ENCODE measurements at regions not wholly inside any gene's neighbourhood (a gene's known extent, or its start where the extent isn't known, plus 50 kb on each side); places are given as distances from the start of the nearest gene placed in this dataset.

DNA sequence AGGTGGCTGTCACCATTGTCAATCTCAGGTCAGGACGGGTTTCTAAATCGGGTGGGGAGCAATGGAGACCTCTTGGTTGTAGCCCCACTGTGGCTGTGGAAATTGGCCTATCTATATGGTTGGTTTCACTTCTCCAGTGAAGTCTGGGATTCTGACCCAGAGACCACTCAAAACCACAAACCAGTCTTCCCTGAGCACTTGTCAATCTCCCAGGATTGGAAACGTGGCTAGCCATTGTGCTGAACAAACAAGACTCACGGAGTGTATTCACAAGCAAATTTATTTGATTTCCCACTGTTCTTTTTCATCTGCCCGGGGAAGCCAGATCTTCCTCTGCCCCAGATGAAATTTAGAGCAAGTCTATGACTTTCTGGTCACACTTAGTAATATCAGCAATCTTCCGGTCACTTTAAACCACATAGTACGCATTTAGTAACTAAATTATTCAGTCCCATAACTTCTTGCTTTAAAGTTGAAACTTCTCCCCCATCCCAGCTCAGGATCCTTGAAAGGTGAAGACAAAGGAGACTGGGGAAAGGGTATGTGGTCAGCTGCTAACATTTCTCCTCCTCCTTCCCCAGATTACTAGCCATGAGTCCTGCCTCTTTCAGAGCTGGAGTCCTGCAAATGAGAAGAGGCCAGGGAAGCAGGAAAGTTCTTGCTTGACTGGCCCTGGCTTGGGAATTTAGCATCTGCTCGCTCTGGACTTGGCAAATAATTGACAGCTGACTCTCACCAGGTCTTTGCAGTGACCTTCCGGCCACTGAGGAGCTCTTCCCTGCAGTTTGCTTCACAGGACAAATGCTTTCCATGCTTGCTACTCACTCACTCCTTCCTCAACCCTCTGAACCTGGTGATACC lies 123.2 kb upstream of the MAX start:
- no peak for DNase-seq

DNA sequence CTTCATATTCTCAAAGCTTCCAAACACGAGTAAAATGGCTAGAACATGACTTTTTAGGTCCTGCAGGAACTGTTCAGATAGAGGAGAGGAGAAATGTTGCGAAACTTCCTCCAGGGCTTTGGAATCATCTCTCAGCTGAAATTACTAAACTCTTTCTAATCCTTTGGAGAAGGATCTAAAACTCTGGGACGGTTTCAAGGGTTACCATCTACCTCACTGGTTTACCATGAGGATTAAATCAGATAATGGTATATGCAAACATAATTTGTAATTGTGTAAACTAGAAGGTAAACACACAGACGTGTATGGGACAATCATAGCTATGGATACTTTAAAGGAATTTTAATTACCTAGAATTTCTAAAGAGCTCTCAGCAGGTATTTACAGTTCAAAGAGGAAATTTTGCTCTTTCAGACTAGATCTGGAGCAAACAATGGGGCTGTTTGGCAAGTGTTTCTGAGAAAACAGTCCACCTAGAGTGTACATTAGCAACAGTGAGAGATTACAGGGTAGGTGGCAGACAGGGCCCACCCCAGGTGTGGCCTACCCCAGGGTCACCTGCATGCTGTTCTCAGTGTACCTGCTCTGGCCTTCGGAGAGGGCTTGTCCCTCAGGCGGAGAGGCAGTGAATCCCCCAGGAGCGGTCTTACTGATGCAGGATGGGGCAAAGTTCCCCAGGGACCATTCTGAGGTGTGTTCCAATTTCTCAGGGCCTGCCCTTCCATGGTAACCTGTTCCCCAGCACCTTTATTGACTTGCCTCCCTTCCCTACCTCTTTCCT lies 124.7 kb upstream of the MAX start:
- DNase-seq: no peak

DNA sequence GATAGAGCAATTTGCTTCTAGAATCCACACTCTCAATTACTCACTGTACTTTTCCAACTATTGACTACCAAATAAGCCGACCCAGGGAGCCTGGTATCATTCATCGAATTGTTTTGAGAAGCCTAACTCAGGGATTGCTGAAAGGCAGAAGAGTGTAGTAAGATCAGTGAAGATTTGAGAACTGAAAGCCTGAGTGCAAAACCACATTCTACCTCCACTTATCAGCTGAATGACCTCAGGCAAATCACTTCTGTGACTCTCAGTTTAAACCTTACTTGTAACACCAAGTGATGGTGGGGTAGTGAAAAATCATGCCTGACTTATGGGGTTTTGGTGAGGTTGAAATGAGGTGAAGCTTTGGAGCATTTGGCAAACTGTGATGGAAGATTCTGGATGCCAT lies 126.1 kb upstream of the MAX start:
- DNase-seq: no peak

DNA sequence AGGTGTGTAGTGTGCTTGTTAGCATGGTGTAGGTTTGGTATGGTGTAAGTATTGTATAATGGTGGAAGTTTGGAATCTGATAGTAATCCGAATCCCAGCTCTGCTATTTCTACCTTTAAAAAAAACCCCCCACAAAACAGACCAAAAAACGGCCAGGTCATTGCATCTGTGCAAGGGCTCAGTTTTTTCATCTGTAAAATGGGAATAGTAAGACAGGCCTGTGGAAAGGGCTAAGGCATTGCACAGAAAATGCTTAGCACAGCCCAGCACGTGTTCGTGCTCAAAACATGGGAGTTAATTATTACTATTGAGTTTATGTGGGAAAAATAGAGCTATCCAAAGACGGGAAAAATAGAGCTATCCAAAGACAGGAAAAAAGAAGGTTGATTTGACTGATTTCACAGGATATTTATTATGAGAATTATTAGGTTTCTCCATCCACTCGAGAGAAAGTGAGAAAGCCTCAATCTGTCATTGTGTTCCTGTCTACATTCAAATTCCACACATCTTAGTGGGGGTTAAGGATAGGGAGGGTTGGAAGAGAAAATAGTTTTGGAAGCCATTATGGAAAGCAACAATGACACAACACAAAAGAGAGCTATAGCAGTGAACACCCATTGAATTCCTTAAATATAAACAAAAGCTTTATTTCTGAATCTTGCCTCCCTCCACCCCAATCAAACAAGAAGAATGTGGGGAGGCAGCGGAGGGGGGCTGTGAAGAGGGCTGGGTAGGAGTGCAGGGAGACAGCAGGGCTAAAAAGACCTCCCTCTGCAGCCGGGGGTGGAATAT lies 126.8 kb upstream of the MAX start:
- DNase-seq: no peak

DNA sequence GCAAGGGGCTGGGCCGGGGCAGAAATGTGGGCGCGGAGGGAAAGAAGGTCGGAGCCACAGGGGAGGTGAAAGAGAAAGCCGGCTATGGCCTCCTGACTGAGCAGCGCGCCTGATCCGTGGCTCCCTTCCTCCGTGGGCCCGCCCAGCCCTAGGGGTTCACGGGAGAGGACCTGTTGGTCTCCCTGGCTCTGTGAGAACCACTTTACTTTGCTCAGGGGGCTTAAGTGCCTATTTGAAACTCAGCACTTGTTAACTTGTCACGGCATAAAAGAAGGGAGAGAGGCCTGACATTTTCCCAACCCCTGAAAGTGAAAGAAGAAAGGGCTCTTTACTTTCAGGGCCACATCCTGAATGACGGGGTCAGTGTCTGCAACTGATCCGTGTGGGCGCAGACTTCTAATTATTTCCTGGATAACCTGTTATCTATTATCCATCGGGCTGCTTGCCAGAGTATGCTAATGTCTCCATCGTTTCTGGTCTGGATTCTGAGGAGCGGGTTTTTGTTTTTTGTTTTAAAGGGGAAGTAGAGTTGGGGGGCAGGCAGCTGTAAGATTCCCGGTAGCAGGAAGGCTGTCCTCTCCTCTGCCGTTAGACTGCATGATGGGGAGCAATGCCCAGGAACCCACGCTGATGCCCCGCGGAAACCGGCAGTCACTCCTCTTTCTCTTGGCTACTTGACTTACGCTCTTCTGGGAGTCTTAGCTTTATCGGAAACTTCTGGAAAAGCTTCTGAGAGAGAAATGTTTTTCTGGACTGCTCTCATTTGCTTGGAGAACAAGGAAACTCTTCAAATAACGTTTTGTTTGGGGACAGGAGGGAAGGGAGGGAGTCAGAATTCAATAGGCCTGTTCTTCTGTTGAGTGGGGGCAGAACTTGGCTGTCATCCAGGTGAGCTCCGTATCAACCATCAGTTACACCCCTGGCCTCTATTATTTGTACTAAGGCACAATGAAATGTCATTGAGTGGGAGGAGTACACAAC lies 127.7 kb upstream of the MAX start:
- no peak for DNase-seq

DNA sequence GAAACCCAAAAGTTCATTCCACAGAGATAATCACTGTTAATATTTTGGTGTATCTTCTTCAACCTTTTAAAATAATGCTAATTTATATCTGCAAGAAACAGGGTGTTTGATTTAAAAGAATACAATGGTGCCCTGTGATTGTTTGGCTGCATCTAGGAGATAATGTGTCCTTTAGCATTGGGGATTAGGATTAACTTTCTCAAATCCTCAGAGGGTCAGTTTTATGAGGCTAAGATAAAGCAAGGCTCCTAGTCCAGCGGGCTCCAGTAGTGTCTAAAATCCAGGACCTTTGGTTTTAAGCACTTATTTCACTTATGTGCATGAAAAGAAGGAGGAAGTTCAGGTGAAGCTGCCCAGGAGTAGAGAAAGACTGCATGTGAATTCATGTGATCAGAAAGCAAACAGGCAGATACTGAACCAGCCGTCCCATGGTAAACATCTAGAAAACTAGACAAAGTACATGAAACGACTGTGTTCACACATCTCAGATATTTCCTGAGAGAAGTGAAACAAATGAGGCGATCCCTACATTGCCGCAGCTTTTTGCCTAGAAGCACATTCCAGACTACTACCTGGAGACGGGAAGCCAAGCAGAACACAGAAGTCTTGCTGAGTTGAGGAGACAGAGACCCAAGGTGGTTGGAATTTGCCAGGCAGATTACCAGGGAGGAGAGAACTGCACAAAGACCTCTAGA lies 129.1 kb upstream of the MAX start:
- DNase-seq: no peak

DNA sequence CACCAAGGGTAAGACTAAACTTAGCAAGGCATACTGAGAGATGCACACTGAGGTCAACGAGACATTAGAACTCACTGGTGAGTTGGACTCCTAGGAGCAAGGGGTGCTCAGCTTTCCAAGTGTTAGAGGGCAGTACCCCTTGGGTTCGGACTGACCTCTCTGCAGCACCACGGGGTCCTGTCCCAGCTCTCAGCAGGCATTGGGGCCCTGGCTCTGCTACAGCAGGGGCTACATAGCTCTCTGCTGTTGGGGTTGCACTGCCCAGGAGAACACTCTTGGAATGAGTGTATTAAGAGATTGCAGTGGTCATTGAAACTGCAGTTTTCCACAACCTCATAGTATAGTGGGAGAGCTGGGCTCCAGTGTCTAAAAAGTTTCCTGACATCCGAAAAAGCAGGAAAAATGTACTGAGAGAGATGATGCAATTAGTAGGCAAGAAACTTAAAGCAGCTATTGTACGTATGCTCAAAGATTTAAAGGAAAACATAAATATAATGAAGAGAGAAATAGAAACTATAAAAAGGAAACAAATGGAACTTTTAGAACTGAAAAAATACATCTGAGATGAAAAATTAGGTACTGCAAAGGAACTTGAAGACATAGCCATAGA lies 132.5 kb upstream of the MAX start:
- no peak for DNase-seq

DNA sequence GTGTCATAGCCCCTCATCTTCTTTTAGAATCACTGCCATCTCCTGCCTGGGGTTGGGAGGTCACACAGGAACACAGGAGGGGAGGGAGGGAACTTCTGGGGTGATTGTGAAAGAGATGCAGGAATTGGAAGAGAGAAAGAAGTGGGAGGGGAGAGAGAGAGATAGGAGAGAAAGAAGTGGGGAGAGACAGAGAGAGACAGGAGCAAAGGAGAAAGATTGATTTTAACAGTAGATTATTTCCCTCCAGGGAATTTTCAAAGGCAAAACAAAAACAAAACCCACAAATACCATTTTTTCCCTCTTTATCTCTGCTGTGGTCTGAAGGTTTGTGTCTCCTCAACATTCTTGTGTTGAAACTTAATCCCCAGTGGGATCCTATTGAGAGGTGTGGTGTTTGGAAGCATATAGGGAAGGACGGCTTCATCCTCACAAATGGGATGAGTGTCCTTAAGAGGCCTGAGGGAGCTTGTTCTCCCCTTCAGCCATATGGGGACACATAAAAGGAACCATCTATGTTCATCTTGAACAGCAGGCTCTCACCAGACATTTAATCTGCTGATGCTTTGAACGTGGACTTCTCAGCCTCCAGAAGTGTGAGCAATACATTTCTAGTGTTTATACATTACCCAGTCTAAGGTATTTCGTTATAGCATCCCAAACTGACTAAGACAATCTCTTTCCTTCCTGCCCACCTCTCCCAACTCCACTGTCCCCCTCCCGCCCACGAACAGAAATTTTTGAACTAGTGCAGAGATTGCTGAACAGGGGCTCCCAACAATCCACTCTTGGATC lies 134.9 kb upstream of the MAX start:
- DNase-seq: no peak

DNA sequence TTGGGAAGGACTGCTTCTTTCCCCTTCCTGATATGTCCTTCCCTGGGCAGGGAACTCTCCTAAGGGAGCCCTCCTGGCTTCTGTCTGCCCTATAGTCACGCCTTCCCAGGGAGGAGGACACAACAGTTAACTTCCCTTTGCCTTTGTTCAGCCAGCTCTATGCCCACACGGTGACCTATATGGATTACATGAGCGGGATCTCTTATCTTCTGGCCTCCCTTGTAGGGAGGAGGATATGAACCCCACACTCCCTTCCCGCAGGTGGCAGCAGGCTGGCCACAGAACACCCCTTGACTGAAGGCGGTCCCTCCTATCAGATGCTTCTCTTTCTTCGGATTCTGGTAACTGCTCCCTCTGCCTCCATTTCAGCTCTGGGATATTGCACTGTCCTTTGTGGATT lies 135.6 kb upstream of the MAX start:
- DNase-seq: no peak

DNA sequence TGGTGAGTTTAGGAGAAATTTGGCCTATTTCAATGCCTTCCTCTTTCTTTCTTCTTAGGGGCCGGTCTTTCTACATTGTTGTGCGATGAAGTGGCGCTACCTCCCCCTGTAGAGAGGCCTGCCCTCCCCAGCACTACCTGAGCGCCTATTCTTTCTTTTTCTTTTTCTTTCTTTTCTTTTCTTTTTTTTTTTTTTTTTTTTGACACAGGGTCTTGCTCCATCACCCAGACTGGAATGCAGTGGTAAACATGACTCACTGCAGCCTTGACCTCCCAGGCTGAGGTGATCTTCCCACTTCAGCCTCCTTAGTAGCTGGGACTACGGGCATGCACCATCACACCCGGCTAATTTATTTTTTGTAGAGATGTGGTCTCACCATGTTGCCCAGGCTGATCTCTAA lies 136.1 kb upstream of the MAX start:
- no peak for DNase-seq

DNA sequence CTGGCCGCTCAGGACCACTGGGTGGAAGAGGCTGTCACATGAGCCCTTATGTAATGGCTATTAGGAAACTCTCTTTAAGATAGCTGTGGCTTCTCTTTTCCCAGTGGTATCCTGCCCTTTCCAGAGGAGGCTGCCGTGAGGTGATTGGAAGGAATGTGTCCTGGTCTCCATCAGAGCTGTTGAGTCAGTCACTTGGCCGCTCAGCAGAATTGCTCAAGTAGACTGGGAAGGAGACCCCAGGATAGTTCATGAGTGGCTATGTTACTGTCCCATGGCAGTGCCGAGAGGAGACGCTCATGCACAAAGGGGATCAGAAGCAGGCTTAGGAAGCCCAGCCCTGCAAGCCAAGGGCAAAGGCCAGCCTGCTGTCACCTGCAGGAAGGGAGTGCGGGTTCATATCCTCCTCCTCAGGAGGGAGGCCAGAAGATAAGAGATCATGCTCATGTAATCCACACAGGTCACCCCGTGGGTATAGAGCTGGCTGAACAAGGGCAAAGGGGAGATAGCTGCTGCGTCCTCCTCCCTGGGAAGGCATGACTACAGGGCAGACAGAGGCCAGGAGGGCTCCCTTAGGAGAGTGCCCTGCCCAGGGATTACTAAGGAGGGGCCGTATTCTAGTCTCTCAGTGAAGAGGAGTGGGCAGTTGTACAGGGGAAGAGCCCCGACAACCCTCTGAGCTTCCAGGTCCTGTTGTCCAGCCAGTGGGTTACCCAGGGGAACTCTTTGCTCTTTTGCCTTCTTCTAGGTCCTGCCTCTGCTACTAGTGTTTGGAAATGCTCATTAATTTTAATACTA lies 137.0 kb upstream of the MAX start:
- DNase-seq: no peak

DNA sequence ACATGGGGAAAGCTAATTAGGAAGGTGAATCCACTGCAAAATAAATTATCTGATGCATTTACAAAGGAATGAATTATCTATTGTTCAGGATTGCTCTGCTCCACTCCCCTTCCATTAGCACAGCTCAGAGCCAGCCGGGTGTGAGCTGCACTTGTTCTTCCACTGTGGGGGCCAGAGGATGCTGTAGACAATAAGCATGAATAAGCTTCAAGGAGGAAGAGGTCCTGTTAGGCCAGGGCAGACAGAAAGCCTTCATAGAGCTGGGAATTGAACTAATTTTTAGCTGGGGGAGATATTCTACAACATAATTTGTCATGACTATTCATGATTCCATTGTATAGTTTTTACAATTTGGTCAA lies 137.6 kb upstream of the MAX start:
- no peak for DNase-seq

DNA sequence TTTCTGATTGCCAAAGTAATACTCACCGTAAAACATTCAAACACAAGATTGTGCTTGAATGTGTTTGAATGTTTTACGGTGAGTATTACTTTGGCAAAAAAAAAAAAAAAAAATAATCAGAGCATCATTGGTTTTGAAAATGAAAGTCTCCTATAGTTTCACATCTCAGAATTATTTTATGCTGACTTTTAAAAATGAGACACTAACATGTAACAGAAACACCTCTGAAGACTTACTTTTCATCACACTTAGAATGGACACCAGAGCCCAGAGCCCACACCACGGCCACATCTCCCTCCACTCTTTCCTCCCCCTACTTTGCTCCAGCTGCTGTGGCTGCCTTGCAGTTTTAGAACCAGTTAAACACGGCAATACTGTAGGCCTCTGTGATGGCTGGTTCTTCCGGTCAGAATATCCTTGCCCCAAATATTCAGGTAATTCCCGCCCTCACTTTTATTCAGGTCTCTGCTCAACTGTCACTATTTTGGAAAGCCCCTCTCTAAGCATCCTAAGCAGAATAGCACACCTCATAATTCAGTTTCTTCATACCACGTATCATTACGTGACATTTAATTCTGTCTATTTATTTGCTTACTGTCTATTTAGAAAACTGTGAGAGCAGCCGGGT lies 138.9 kb upstream of the MAX start:
- no peak for DNase-seq

DNA sequence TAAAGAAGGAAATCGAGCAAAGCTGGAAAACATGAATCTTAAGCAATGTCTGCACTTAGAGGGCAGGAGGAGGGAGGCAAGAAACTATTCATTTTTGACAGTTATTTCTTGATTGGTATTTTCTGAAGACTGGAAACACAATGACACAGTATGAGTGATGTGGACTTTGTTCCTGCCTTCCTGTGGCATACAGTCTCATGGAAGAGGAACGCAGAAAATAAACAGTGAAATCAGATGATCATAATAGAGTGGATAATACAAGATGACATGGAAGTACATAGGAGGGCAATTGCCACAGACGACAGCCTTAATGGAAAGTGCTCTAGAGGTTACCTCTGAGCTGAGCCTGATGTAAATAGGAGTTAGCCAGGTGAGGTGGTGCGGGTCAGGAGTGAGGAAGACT lies 140.4 kb upstream of the MAX start:
- DNase-seq: no peak

DNA sequence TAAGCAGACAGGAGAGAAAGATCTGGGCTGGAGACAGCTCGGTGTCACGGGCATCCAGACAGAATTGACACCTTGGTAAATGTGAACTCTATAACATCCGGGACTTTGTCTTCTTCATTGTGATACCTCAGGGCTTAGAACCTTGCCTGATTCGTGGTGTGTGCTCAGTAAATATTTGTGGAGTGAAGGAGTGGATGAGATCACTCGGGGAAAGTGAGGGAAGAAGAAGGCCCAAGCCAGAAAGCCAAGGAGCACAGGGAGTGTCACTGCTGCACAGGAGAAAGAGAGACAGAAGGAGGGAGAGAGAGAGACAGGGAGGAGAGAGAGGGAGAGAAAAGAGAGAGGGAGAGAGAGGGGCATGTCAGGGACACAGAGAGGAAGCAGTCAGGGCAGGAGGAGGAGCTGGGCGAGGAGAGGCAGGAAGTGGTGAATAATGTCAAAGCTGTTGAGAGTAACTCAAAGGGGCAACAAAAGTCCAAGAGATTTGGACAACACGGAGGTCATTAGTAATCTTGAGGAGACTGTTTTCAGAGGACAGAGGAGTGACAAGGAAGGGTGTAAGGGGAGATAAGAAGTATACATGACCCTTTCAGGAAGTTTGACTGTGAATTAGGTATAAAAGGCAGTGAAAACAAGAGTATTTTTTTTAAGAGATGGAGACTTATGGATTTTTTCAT lies 141.6 kb upstream of the MAX start:
- no peak for DNase-seq

DNA sequence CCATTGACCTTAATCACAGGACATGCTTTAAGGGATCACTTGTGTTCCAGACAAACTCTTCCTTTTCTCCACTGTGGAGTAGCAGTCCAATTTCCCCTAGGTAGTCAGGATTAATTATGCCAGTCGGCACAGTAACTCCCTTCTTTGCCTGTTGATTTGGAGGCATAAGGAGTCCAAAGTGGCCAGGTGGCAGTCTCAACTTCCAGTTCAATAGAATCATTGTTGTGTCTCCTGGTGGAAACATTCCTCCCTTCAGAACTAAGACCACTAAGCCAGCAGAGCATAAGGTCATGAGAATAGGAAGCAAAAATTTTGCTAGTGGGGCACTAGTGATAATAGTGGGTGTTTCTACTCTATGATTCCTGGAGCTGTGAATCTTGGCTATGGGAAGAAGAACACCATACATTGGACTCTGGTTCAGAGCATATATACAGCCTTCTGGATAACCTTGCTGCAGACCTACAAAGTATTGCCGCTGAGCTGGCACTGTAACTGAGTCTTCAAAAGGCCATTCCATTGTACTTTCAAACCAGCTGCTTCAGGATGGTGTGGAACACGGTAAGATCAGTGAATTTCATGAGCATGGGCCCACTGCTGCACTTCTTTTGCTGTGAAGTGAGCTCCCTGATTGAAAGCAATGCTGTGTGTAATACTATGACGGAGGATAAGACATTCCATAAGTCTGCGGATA lies 147.3 kb upstream of the MAX start:
- no peak for DNase-seq

DNA sequence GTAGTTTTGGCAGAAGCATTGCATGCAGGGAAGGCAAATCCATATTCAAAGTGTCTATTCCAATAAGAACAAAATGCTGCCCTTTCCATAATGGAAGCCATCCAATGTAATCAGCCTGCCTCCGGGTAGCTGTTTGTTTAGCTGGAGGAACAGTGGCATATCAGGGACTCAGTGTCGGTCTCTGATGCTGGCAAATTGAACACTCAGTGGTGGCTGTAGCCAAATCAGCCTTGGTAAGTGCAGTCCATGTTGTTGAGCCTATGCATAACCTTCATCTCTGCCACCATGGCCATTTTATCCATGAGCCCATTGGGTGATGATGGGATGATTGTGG lies 147.8 kb upstream of the MAX start:
- no peak for DNase-seq

DNA sequence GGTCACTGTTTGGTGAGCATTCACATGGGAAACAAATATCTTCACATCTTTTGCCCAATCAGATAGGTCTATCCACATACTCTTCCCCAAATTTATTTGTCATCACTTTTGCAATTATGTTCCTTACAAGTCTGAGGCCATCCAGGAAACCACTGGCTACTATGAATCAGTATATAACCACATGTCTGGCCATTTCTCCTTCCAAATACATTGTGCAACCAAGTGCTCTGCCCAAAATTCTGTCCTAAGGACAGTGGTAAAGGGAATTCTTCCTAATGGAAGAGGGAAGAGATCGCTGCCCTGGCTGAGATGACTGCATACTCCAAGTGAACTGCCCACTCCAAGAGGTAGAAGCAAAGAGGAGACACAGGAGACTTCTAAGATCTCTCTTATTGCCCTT lies 148.9 kb upstream of the MAX start:
- DNase-seq: no peak

Data from effector CD8-positive, alpha-beta T cell (primary cell).